H9 (cell line): ENCODE measurements at regions not wholly inside any gene's neighbourhood (a gene's known extent, or its start where the extent isn't known, plus 50 kb on each side); places are given as distances from the start of the nearest gene placed in this dataset.

Experiments
- DNase-seq: peaks from one replicate; pipeline ENCODE4 v3.0.0-alpha.2; 2017
- H2AFZ ChIP-seq: one replicate; pipeline ENCODE4 v1.6.1; 2013; ENCODE audit warnings: mild to moderate bottlenecking, low read length, control low read depth, moderate library complexity
- H2AK5ac ChIP-seq: 2 replicates; pipeline ENCODE4 v1.6.1; 2013; ENCODE audit warnings: low read length, control low read depth, mixed read lengths; ENCODE audit not compliant: insufficient read length
- H2BK120ac ChIP-seq: one replicate; pipeline ENCODE4 v1.6.1; 2013; ENCODE audit warnings: low read depth, mild to moderate bottlenecking, low read length, control low read depth, inconsistent platforms; ENCODE audit not compliant: poor library complexity, severe bottlenecking
- H2BK12ac ChIP-seq: 2 replicates; pipeline ENCODE4 v1.6.1; 2013; ENCODE audit warnings: low read length, control low read depth, mixed read lengths, low read depth; ENCODE audit not compliant: insufficient read length
- H2BK15ac ChIP-seq: 2 replicates; pipeline ENCODE4 v1.6.1; 2013; ENCODE audit warnings: low read depth, low read length, control low read depth
- H2BK20ac ChIP-seq: one replicate; pipeline ENCODE4 v1.6.1; 2013; ENCODE audit warnings: low read depth, mild to moderate bottlenecking, low read length, control low read depth, inconsistent platforms; ENCODE audit not compliant: poor library complexity, severe bottlenecking
- H2BK5ac ChIP-seq: 2 replicates; pipeline ENCODE4 v1.6.1; 2013; ENCODE audit warnings: low read length, control low read depth, mixed read lengths; ENCODE audit not compliant: insufficient read length
- H3K14ac ChIP-seq: 2 replicates; pipeline ENCODE4 v1.6.1; 2013; ENCODE audit warnings: low read length, control low read depth; ENCODE audit not compliant: insufficient read depth
- H3K18ac ChIP-seq: 2 replicates; pipeline ENCODE4 v1.6.1; 2013; ENCODE audit warnings: low read depth, mild to moderate bottlenecking, mixed read lengths, low read length, control low read depth; ENCODE audit not compliant: insufficient read length
- H3K23ac ChIP-seq: 2 replicates; pipeline ENCODE4 v1.6.1; 2013; ENCODE audit warnings: low read length, control low read depth, mixed read lengths, low read depth; ENCODE audit not compliant: insufficient read length
- H3K23me2 ChIP-seq: 2 replicates; pipeline ENCODE4 v1.6.1; 2013; ENCODE audit warnings: low read depth, mild to moderate bottlenecking, mixed read lengths, low read length, control low read depth; ENCODE audit not compliant: insufficient read length, poor library complexity, severe bottlenecking
- H3K27ac ChIP-seq: 2 replicates; pipeline ENCODE4 v1.5.1; 2013; ENCODE audit warnings: low read length, control low read depth, mixed read lengths, low read depth; ENCODE audit not compliant: insufficient read length
- H3K27me3 ChIP-seq: 2 replicates; pipeline ENCODE4 v1.6.1; 2013; ENCODE audit warnings: low read length, control low read depth, inconsistent platforms; ENCODE audit not compliant: insufficient read depth
- H3K4ac ChIP-seq: 2 replicates; pipeline ENCODE4 v1.6.1; 2013; ENCODE audit warnings: low read depth, mild to moderate bottlenecking, control low read depth, inconsistent platforms, low read length, moderate library complexity
- H3K4me1 ChIP-seq: 2 replicates; pipeline ENCODE4 v1.6.1; 2013; ENCODE audit warnings: low read length, control low read depth, inconsistent platforms; ENCODE audit not compliant: insufficient read depth
- H3K4me2 ChIP-seq: 2 replicates; pipeline ENCODE4 v1.6.1; 2013; ENCODE audit warnings: low read length, control low read depth, mixed read lengths; ENCODE audit not compliant: insufficient read length, insufficient read depth
- H3K56ac ChIP-seq: 2 replicates; pipeline ENCODE4 v1.6.1; 2013; ENCODE audit warnings: low read depth, mild to moderate bottlenecking, mixed read lengths, low read length, control low read depth; ENCODE audit not compliant: insufficient read length
- H3K79me1 ChIP-seq: 2 replicates; pipeline ENCODE4 v1.6.1; 2013; ENCODE audit warnings: low read depth, mild to moderate bottlenecking, moderate library complexity, low read length, control low read depth, inconsistent platforms; ENCODE audit not compliant: insufficient read depth, poor library complexity, severe bottlenecking
- H3K79me2 ChIP-seq: 2 replicates; pipeline ENCODE4 v1.6.1; 2013; ENCODE audit warnings: low read length, control low read depth, inconsistent platforms; ENCODE audit not compliant: insufficient read depth
- H3K9ac ChIP-seq: 2 replicates; pipeline ENCODE4 v1.6.1; 2013; ENCODE audit warnings: low read length, control low read depth, mixed read lengths; ENCODE audit not compliant: insufficient read length; ENCODE audit errors: extremely low read depth
- H3K9me3 ChIP-seq: one replicate; pipeline ENCODE4 v1.6.1; 2013; ENCODE audit warnings: low read depth, low read length, inconsistent platforms; ENCODE audit not compliant: control insufficient read depth
- H3T11ph ChIP-seq: one replicate; pipeline ENCODE4 v1.6.1; 2013; ENCODE audit warnings: mild to moderate bottlenecking, low read length, control low read depth, inconsistent platforms
- H4K20me1 ChIP-seq: one replicate; pipeline ENCODE4 v1.6.1; 2013; ENCODE audit not compliant: control insufficient read depth, insufficient read length, insufficient read depth
- H4K5ac ChIP-seq: 2 replicates; pipeline ENCODE4 v1.6.1; 2013; ENCODE audit warnings: low read depth, mild to moderate bottlenecking, mixed read lengths, low read length, control low read depth; ENCODE audit not compliant: insufficient read length
- H4K8ac ChIP-seq: replicated peaks from 2 replicates; pipeline ENCODE4 v1.6.1; 2013; ENCODE audit warnings: low read length, control low read depth, mixed read lengths, low read depth; ENCODE audit not compliant: insufficient read length
- H4K91ac ChIP-seq: 2 replicates; pipeline ENCODE4 v1.6.1; 2013; ENCODE audit warnings: low read depth, mild to moderate bottlenecking, moderate library complexity, mixed read lengths, low read length, control low read depth; ENCODE audit not compliant: insufficient read length
- H3K27ac Mint-ChIP-seq, 3 experiments: 2 replicates in 2 of 3; 3 replicates in 1 of 3; pipeline ENCODE4 v1.8.0; 2020 to 2021; ENCODE audit warnings: mixed read lengths in 3 of 3, mild to moderate bottlenecking in 1 of 3, moderate library complexity in 1 of 3
- H3K27me3 Mint-ChIP-seq: 2 replicates; pipeline ENCODE4 v1.8.0; 2021; ENCODE audit warnings: low read depth, mild to moderate bottlenecking, moderate library complexity, mixed read lengths
- H3K36me3 Mint-ChIP-seq, 3 experiments: 2 replicates in 2 of 3; 3 replicates in 1 of 3; pipeline ENCODE4 v1.8.0; 2020 to 2021; ENCODE audit warnings: low read depth in 3 of 3, mixed read lengths in 3 of 3; ENCODE audit not compliant: insufficient read depth in 1 of 3
- H3K4me1 Mint-ChIP-seq, 2 experiments: 2 replicates each; pipeline ENCODE4 v1.8.0; 2020; ENCODE audit warnings: mixed read lengths in 2 of 2
- H3K4me3 Mint-ChIP-seq, 2 experiments: 2 replicates in 1 of 2; 3 replicates in 1 of 2; pipeline ENCODE4 v1.8.0; 2020 to 2021; ENCODE audit warnings: mild to moderate bottlenecking in 2 of 2, mixed read lengths in 2 of 2, moderate library complexity in 1 of 2
- H3K9me3 Mint-ChIP-seq, 2 experiments: 2 replicates in 1 of 2; 3 replicates in 1 of 2; pipeline ENCODE4 v1.8.0; 2020; ENCODE audit warnings: mild to moderate bottlenecking in 2 of 2, mixed read lengths in 2 of 2, moderate library complexity in 1 of 2
- WGBS: extraction: QIAGEN DNeasy Blood & Tissue Kit; methylation state at CpG from one replicate; pipeline ENCODE4 v1.1.7; 2013; ENCODE audit warnings: missing lambda C conversion rate, low lambda C conversion rate, mixed read lengths; ENCODE audit not compliant: insufficient read length; ENCODE audit errors: extremely low coverage; 5-methylcytosine and 5-hydroxymethylcytosine counted together
- TF ChIP-seq, protein P1 (sequence below): fragments of 200-600 bp; sonication (generic); conservative IDR thresholded peaks from 3 replicates; pipeline ENCODE4 v1.8.0; 2021; ENCODE audit warnings: antibody characterized with exemption, mild to moderate bottlenecking

DNA sequence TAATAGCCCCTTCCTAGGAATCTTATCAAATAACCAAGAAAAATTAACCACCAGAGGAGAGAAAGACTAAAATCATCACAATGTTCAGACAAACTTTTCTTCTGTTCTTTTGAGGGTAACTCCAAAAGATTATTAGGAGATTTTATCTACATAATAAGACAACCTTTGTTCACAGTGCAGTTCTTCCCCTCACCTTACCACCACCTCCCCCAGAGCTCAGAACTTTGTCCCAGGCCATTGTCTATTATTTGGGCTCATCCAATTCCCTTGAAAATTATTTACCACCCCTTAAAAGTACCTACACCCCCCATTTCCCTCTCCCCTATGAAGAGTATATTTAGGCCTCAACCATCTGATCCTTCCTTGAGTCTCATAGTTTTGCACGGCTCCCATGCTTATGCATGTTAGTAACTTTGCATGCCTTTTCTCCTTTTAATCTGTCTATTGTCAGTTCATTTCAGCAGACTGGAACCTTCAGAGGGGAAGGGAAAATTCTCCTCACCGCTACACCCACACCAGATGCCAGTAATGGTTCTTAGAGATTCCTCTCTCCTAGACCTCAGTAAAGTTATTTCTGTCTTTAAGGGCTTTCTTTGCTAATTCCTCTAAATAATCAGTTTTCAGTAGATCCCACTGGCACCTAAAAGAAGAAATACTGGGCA lies 234.9 kb downstream of the SKIDA1 start:
- Histone ChIP-seq H2BK20ac (no peak overlapping the region), H4K5ac (no peak overlapping the region), H3K4me1 (peaks cover 13% of the 10 kb centered on the region), H3K27ac (no peak overlapping the region), H3K9me3 (no peaks in the 10 kb centered on the region), H3T11ph (no peak overlapping the region), H2AFZ (no peak overlapping the region), H3K79me2 (no peaks in the 10 kb centered on the region), H2BK120ac (no peak overlapping the region), H4K8ac (no peak overlapping the region), H4K20me1 (no peaks in the 10 kb centered on the region), H2BK12ac (peak overlapping the region; percentile 42), H3K27me3 (no peaks in the 10 kb centered on the region), H4K91ac (no peak overlapping the region), H3K4me2 (no peak overlapping the region), H3K56ac (no peak overlapping the region), H3K14ac (no peak overlapping the region; the same call in 1 of the 2 replicates), H3K4ac (no peak overlapping the region), H3K79me1 (peaks cover 4% of the 10 kb centered on the region), H2AK5ac (peak overlapping the region; percentile 66), H2BK5ac (no peak overlapping the region), H3K23me2 (peaks cover 4% of the 10 kb centered on the region), H2BK15ac (no peak overlapping the region), H3K18ac (no peak overlapping the region), H3K23ac (no peak overlapping the region), H3K9ac (no peak overlapping the region)
- H3K27ac Mint-ChIP-seq: peak overlapping the region; percentile 93 to 96 (median 93); a peak in 6 of 7 replicates
- DNase-seq: no peak
- H3K9me3 Mint-ChIP-seq: no peaks in the 10 kb centered on the region; a peak in 3 of 5 replicates
- H3K36me3 Mint-ChIP-seq: peaks cover 0 to 23% (median 16%) of the 10 kb centered on the region in 3 experiments; a peak in 6 of 7 replicates
- peaks cover 66 to 73% of the 10 kb centered on the region in 2 experiments for H3K4me1 Mint-ChIP-seq
- peak overlapping the region in 1 of 2 experiments; percentile 9; a peak in 2 of 5 replicates for H3K4me3 Mint-ChIP-seq
- TF ChIP-seq, protein P1, sequence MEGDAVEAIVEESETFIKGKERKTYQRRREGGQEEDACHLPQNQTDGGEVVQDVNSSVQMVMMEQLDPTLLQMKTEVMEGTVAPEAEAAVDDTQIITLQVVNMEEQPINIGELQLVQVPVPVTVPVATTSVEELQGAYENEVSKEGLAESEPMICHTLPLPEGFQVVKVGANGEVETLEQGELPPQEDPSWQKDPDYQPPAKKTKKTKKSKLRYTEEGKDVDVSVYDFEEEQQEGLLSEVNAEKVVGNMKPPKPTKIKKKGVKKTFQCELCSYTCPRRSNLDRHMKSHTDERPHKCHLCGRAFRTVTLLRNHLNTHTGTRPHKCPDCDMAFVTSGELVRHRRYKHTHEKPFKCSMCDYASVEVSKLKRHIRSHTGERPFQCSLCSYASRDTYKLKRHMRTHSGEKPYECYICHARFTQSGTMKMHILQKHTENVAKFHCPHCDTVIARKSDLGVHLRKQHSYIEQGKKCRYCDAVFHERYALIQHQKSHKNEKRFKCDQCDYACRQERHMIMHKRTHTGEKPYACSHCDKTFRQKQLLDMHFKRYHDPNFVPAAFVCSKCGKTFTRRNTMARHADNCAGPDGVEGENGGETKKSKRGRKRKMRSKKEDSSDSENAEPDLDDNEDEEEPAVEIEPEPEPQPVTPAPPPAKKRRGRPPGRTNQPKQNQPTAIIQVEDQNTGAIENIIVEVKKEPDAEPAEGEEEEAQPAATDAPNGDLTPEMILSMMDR: no peak
- WGBS: no CpG with 5 or more reads among the region's 2 CpGs
- H3K27me3 Mint-ChIP-seq: no peaks in the 10 kb centered on the region
